ENCODE measurements at regions not wholly inside any gene's neighbourhood (a gene's known extent, or its start where the extent isn't known, plus 50 kb on each side); places are given as distances from the start of the nearest gene placed in this dataset.
"Not testable (repeated sequence)": the region's sequence is repeated elsewhere in the genome, so short reads cannot be mapped to it uniquely, and the experiment has no call there.

DNA sequence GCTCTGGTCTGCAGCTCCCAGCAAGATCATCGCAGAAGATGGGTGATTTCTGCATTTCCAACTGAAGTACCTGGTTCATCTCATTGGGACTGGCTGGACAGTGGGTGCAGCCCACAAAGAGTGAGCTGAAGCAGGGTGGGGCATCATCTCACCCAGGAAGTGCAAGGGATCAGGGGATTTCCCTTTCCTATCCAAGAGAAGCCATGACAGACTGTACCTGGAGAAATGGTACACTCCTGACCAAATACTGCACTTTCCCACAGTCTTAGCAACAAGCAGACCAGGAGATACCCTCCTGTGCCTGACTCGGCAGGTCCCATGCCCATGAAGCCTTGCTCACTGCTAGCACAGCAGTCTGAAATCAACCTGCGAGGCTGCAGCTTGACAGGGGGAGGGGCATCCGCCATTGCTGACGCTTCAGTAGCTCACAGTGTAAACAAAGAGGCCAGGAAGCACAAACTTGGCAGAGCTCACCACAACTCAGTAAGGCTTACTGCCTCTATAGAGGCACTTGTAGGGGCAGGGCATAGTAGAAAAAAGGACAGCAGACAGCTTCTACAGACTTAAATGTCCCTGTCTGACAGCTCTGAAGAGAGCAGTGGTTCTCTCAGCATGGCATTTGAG is 60.5 kb downstream of the AREG start:
- not testable (repeated sequence) for FAIRE-seq; DNase-seq (ENCODE audit: insufficient read length, low spot score)

GRCh38 chr4:74509363-74509762 is 64.4 kb downstream of the AREG start:
- DNase-seq (ENCODE audit: insufficient read length, low spot score); FAIRE-seq: not testable (repeated sequence)

DNA sequence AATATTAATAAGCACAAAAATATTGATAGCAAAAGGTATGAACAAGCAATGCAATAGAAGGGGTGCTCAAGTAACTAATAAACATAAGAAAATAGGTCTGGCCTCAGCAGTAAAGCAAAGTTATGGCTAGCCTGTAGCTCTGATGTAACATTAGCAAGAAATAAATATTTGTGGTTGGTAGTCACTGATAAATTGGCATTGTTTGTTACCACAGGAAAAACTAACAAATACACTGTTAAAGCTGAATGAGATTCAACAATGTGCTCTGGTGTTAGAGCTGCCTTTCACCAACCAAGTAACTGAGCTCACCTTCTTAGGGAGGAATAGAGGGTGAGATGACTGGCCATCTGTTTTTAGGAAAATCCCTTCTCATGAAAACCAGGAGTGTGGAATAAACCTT is 71.4 kb downstream of the AREG start:
- DNase-seq (ENCODE audit: insufficient read length, low spot score) (no peak), FAIRE-seq (no peak)

GRCh38 chr4:74517996-74518395 is 73.1 kb downstream of the AREG start:
- FAIRE-seq: no peak
- no peak for DNase-seq (ENCODE audit: insufficient read length, low spot score)

- no peak for FAIRE-seq
- no peak for DNase-seq (ENCODE audit: insufficient read length, low spot score)
These were observed 77.5 kb downstream of the AREG start for GRCh38 chr4:74522251-74522991.

DNA sequence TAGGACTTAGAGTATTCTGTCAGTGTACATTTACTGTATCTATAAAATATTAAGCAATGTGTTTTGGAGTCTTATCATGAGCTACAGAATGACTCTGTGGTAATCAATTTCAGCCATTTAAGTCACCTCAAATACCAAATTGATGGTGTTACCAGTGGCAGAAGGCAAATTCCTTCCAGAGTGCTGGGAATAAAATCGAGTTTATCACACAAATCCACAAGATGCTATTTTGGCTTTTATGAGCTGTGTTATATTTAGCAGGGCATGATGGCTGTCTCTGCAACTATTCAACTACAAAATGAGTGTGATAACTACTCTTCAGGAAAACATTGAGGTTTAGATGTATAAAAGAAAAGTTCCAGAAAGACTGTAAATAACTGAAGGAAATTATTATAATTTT is 78.2 kb downstream of the AREG start:
- FAIRE-seq: no peak
- no peak for DNase-seq (ENCODE audit: insufficient read length, low spot score)

- no peak for DNase-seq (ENCODE audit: insufficient read length, low spot score)
- peak; percentile 4 for FAIRE-seq
These were observed 80.0 kb downstream of the AREG start for GRCh38 chr4:74524985-74525384.

- DNase-seq (ENCODE audit: insufficient read length, low spot score): no peak
These were observed 82.1 kb downstream of the AREG start for GRCh38 chr4:74527049-74527448.

DNA sequence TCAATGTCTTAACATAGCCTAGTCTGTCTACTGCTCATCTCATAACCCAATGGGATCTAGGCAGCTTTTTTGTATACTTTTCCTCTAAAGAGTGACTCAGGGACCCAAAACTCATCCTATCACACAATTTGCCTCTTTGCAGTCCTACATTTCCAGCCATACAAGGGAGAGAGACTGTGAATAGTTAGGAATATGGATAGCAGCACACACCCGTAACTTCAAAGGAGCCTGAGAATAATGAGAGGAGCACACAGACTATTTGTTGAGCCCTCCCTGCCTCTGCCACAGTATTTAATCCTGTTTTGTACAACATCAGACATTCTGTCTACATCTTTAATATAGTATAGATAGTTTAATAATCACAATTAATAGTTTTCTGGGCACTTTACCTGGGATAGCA is 83.2 kb downstream of the AREG start:
- FAIRE-seq (no peak), DNase-seq (ENCODE audit: insufficient read length, low spot score) (no peak)

More at GRCh38 chr4:74527049-74527448, 82.1 kb downstream of the AREG start:
- no peak for FAIRE-seq

DNA sequence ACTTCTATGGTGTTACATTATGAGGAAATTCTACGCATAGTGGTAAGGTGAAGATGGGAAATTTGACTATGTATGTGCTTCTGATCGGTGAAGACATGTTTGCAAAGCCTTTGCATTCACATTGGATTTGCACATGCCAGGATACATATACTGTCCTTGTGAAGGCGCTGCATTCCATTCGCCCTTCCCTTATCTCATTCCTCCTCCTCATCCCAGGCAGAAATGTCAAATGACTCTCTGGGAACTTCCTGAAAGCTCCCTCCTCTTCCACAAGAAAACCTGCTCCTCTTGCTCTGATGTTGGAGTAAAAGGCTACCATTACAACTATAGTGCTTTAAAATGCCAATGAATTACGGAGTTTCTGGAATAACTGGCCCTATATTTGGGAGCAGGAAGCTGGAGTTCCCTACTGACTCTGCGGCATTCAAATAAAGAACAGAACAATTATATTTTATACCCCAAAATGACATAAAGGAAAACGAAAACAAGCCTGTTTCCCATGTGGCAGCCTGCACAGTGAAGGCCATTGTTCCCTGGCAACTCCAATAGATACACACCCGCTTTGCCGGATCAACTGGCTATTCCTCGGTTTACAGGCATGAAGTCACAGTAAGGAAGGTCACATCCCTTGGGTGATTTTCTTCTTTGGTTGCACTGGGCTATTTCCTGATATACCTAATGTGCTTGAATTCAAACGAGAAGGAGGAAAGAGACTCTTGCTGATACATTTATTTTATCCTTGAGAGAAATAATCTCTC is 84.5 kb downstream of the AREG start:
- DNase-seq (ENCODE audit: insufficient read length, low spot score) (no peak), FAIRE-seq (no peak)

GRCh38 chr4:74531963-74532794 is 87.2 kb downstream of the AREG start:
- DNase-seq (ENCODE audit: insufficient read length, low spot score): peak; percentile 1

DNA sequence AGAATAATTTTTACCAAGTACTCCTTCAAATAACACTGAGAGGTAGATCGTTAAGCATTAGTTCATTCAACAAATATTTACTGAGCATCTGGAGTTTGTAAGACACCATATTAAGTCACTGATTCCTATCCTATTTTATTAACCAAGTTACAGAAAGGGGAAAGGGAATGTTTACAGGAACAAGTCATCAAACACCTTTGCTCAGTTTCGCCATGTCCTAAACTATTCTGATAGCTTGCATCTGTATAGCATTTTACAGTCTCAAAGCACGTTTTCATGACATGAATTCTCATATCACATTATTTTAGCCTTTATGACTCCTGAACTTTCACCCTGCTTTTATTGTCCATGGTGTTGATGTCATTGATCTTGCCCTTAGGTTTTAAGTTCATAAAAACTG is 89.2 kb downstream of the AREG start:
- no peak for DNase-seq (ENCODE audit: insufficient read length, low spot score)
- no peak for FAIRE-seq

More at GRCh38 chr4:74531963-74532794, 87.2 kb downstream of the AREG start:
- FAIRE-seq: peak; percentile 90

DNA sequence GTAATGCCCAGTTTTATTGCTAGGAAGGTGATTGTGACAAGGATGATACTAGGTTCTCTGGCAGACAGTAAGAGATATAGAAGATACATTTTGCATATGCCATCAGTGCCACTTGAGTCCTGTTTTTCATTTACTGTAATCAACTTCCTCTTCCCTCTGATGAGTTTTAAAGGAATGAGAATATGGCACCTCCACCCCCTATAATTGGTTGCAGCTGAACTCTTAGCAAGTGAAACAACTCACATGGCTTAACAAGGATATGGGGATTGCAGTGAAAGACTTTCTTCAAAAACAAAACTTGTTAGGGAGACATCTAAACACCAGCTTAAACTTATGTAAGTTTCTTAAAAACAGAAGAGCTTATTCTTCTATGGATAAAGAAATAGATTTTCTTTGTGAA is 90.0 kb downstream of the AREG start:
- DNase-seq (ENCODE audit: insufficient read length, low spot score) (no peak), FAIRE-seq (no peak)

- DNase-seq (ENCODE audit: insufficient read length, low spot score) (no peak), FAIRE-seq (no peak)
These were observed 90.6 kb downstream of the AREG start for GRCh38 chr4:74535512-74535911.

DNA sequence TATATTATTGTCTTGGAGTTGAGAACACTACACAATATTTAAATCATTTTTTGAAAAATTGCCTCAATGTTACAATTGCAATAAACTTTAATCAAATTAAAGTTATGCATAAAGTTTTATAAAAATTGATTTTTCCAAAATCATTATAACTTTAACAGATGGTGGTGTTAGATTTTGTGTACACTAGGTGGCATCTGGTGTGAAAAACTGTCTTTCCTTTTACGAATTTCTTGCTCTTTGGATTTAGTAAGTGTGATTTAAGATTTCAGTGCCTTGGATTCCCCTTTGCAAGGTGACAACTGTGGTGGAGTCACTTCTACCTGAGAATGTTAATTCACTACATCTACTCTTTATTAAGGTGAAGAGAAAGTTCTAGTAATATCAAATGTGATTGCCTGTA is 91.6 kb downstream of the AREG start:
- FAIRE-seq (no peak), DNase-seq (ENCODE audit: insufficient read length, low spot score) (no peak)

DNA sequence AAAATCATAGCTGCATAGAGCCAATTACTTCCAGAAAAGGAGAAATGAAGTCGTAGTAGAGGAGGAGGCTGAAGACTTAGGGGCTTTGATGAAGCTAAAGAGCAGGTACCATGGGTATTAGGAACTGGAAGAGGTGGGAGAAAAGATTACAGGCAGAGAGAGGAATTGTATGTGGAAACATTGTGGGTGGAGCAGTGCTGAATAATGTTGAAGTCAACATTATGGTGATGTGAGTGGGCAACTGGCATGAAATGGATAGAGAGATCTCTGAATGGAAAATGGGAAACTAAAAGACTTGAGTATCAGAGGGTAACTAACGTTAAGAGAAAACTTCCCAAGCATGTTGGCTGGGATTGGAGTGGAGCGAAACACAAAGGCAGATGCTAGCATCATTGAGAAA is 92.5 kb downstream of the AREG start:
- DNase-seq (ENCODE audit: insufficient read length, low spot score) (no peak), FAIRE-seq (no peak)

- DNase-seq (ENCODE audit: insufficient read length, low spot score) (no peak), FAIRE-seq (no peak)
These were observed 94.3 kb downstream of the AREG start for GRCh38 chr4:74539044-74539790.

DNA sequence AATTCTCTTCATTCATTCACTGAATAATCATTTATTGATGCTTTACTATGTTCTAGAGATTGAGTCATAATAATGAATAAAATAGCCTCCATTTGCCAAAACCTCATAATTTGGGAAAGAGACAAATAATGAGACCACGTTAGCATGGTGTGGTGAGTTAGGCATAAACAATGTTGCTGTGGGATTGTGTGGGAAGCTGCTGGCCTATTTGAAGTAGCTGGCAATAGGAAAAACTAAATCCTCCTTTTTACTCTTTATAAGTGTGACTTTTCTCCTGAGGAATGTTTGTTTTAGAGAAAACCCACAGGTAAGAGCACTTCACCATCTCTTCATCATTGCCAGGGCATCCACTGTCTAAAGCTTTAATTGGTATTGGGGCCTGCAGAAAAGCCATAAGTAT is 95.3 kb downstream of the AREG start:
- FAIRE-seq: no peak
- no peak for DNase-seq (ENCODE audit: insufficient read length, low spot score)

GRCh38 chr4:74541667-74542066 is 96.7 kb downstream of the AREG start:
- DNase-seq (ENCODE audit: insufficient read length, low spot score) (no peak), FAIRE-seq (no peak)

- DNase-seq (ENCODE audit: insufficient read length, low spot score) (peak; percentile 3), FAIRE-seq (peak; percentile 74)
These were observed 98.4 kb downstream of the AREG start for GRCh38 chr4:74543231-74543781.
